Astrocyte of the hippocampus (primary cell): ENCODE measurements at regions not wholly inside any gene's neighbourhood (a gene's known extent, or its start where the extent isn't known, plus 50 kb on each side); places are given as distances from the start of the nearest gene placed in this dataset.
A peak's percentile ranks its signal among the peaks of the same experiment; 100 is the strongest.

ENCODE experiments used
- DNase-seq: peaks from one replicate; pipeline ENCODE4 v3.0.0; 2011; ENCODE audit warnings: low read depth, low spot score

GRCh38 chr20:40769677-40770285 lies 80.7 kb upstream of the MAFB start:
- no peak for DNase-seq

- no peak for DNase-seq
These were observed 81.7 kb upstream of the MAFB start for GRCh38 chr20:40770564-40771307.

- DNase-seq: no peak
These were observed 82.2 kb upstream of the MAFB start for GRCh38 chr20:40771308-40771610.

- no peak for DNase-seq
These were observed 82.9 kb upstream of the MAFB start for GRCh38 chr20:40771848-40772511.

- DNase-seq: no peak
These were observed 84.3 kb upstream of the MAFB start for GRCh38 chr20:40773376-40773775.

GRCh38 chr20:40774252-40774651 lies 85.2 kb upstream of the MAFB start:
- no peak for DNase-seq

GRCh38 chr20:40775561-40776146 lies 86.6 kb upstream of the MAFB start:
- DNase-seq: no peak

- DNase-seq: no peak
These were observed 87.7 kb upstream of the MAFB start for GRCh38 chr20:40776466-40777457.

- DNase-seq: no peak
These were observed 88.6 kb upstream of the MAFB start for GRCh38 chr20:40777653-40778052.

GRCh38 chr20:40778894-40779496 lies 90.0 kb upstream of the MAFB start:
- DNase-seq: no peak

- no peak for DNase-seq
These were observed 92.4 kb upstream of the MAFB start for GRCh38 chr20:40781327-40782042.

GRCh38 chr20:40782043-40782368 lies 93.0 kb upstream of the MAFB start:
- no peak for DNase-seq

- no peak for DNase-seq
These were observed 96.3 kb upstream of the MAFB start for GRCh38 chr20:40785346-40785745.

GRCh38 chr20:40786336-40786735 lies 97.3 kb upstream of the MAFB start:
- no peak for DNase-seq

GRCh38 chr20:40787941-40788340 lies 98.9 kb upstream of the MAFB start:
- DNase-seq: no peak

- DNase-seq: peak; percentile 31
These were observed 108.4 kb upstream of the MAFB start for GRCh38 chr20:40797425-40797824.

GRCh38 chr20:40798066-40798465 lies 109.0 kb upstream of the MAFB start:
- DNase-seq: no peak

- no peak for DNase-seq
These were observed 113.8 kb upstream of the MAFB start for GRCh38 chr20:40802886-40803285.

- DNase-seq: no peak
These were observed 114.3 kb upstream of the MAFB start for GRCh38 chr20:40803381-40803780.

GRCh38 chr20:40805592-40805991 lies 116.6 kb upstream of the MAFB start:
- DNase-seq: no peak
